Amygdala (tissue), 56 donors: ENCODE measurements at regions not wholly inside any gene's neighbourhood (a gene's known extent, or its start where the extent isn't known, plus 50 kb on each side); places are given as distances from the start of the nearest gene placed in this dataset.
"Not testable (repeated sequence)": the region's sequence is repeated elsewhere in the genome, so short reads cannot be mapped to it uniquely, and the experiment has no call there.

Source experiments
- DNase-seq, 56 donors: peaks; one replicate each; lab custom pipeline; 2025; lab: John Stamatoyannopoulos, UW

DNA sequence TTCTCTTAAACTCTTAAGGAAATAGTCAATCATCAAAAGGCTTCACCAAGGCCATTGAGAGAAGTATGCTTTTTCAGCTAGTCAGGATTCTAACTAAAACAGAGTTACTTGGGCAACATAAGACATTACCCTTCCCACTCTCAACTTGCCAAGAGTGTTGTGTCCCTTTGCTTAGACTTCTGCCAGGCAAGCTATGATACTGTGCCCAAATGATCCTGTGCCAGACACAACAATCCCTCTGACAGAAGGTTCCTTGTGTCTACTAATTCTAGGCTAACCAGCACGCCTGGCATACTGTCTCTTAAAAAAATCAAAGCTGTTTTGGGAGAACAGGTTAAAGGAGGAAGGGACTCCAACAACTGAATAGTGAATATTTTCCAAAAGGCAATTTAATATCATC lies 750.6 kb downstream of the CDY1 start:
- DNase-seq: not testable (repeated sequence)

DNA sequence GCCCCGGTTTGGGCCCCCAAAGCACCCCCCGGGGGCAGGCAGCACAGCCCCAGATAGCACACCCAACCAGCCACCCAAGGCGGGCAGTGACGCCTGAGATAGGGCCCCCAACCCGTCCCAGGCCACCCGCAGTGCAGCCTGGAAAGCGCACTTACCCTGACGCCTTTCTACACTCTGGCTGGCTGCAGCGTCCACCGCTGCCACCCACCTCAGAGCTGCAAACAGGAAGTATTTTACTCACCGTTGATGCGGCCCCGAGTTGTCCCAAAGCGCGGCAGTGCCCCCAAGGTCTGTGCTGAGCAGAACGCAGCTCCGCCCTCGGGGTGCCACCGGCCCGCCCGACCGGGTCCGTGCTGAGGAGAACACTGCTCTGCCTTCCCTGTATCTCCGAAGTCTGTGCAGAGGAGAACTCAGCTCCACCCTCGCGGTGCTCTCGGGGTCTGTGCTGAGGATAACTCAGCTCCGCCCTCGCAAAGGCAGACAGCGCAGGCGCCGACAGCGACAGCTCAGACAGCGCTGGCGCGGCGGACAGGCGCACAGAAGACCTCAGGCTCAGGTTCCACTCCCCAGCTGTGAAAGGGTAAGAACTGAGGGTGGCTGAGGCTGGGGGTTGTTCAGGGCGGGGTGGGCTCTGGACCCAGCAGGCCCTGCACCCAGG lies 786.9 kb downstream of the CDY1 start:
- peak in 1 of 56 donors; percentile 0 for DNase-seq

DNA sequence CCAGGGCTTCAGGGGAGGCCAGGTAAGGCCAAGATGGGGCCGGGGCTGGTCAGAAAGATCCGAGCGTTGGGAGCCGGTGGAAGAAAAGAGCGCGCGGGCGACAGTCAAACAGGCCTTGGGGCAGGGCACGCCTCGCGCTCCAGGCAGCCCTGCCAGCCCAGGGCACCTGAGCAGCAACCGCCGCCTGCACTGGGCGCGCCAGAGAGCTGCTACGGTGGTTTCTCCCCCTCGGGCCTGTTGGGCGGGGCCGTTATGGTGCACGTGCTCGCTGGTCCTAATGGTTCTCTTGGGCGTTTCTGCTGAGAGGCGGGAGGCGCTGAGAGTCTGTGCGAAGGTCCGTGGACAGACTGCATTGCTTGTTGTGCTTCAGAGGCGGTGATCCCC lies 787.4 kb downstream of the CDY1 start:
- no peak for DNase-seq
